AG08396 (cell line): ENCODE measurements at regions not wholly inside any gene's neighbourhood (a gene's known extent, or its start where the extent isn't known, plus 50 kb on each side); places are given as distances from the start of the nearest gene placed in this dataset.

ENCODE experiments used
- DNase-seq: peaks from one replicate; pipeline ENCODE4 v3.0.0; 2012; ENCODE audit warnings: low spot score, mixed read lengths

GRCh38 chr1:4087530-4088420 lies 187.7 kb upstream of the C1orf174 start:
- no peak for DNase-seq

- DNase-seq, result no peak
These were observed 188.6 kb upstream of the C1orf174 start for GRCh38 chr1:4088676-4089075.

DNA sequence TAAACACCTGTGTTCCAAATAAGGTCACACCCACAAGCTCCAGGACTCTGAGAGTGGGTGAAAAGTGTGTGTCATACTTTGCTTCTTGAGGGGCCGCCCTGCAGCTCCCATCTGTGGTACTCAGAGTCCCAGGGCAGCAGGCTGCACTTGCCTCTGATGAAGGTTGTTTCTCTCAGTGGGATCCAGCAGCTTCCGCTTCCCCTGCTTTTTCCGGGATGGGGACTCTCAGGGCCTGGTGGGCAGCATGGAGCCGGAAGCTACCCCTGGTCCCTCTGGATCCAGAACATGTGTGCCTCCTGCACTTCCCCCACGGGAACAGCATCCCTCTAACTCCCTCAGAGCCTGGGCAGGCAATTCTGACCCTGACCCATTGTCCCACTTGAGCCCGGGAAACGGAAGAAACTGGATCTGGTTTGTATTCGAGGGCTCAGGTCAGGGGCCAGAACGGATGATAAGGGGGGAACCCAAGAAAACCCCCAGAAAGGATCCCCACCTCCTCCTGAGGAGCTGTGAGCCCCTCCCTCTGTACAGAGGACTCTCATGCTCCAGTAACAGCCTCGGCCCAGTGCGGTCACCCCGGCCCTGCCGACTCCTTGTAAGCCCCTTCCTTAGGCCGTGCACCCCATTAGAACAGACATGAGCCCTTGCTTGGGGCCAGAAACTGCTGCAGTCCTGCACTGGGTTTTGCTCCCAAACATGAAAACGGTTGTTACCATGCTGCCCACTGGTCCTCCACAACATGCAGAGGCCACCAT lies 189.5 kb upstream of the C1orf174 start:
- no peak for DNase-seq

DNA sequence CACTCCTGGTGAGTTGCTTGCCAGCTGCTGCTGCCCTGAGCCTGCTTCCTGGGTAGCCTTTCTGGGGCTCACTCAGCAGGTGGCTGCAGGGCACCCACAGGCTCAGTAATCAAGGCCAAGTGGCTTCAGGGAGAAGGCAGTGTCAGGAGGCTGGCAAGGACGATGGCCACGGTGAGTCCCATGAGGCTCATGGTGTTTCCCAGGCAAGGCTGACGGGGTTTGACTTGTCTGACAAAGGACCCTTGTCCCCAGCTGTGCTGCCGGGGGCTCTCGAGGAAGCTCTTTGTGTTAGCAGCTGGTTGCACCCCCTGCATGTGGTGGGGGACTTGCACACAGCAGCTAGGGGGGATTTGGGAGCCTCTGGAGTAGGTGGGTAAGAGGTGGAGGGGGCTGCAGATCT lies 190.5 kb upstream of the C1orf174 start:
- no peak for DNase-seq

DNA sequence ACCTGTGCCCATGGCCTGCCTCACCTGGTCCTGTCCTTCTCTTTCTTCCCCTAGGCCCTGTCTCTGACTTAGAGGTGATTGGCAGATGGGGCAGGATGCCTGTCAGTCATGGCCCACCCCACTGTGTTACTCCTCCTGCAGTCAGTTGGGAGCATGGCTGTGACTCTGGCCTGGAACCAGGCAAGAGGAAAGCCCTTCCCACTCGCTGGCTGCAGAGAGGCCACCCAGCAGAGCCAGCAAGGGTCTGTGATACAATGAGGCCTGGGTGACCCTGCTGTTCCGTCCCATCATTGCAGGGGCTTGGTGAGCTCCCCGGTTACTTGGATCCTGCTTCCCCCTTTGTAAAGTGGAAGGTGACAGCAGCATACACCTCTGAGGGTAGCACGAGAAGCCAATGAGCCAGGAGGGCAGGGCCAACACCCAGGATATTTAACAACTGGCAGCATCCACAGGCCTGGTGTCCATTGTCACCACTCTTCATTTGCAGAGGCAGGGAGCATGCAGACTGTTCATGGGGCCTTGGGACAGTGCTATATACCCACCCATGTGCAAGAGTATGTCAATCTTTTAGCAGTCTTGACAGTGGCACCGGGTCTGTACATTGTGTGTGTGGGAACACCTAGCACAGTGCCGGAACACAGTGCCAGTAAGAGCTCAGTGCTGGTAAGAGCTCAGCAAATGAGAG lies 191.0 kb upstream of the C1orf174 start:
- no peak for DNase-seq

DNA sequence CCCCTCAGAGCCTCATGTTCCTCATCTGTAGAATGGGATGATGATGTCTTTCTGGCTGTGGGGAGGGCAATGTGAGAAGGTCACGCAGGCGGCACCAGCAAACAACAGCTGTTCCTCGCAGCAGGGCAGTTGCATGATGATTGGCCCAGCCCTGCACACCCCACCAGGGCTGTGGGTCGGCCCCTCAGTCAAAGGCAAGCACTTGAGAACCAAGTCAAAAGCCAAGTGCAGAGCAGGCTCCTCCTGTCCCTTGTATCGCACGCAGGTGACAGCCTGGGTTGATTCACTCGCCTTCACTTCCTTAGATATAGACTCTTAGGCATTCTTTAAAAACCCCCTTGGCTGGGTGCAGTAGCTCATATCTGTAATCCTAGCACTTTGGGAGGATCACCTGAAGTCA lies 191.9 kb upstream of the C1orf174 start:
- no peak for DNase-seq

DNA sequence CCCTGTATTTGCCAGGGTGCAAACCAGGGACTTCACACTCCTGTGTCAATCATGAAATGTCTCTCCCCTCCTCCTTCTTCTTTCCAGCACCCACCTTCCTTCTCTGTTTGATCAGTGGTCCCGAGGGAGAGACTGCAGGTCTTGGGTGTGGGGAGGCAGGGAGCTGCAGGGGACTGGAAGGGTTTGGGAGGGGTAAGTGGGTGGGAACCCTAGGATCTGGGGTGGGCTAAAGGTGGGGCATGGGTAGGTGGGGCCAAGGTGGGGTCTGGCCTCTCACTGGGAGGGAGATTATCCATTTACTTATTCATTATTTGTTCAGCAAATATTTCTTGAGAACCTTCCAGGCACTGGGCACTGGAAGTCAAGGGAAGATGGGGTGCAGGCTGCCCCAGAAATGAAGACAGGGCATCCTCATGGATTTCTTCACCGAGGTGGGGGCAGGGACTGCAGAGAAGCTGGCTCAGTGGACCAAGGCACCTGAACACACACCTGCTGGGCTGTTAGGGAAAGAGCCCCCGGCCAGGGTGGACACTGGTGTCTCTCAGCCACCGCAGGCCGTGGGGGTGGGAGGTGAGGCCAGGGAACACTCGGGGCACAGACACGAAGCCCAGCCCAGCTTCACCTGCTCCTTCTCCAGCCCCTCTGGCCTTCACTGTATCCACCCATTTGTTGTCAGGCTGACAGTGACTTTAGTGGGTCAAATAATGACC lies 193.9 kb upstream of the C1orf174 start:
- DNase-seq, result no peak

- no peak for DNase-seq
These were observed 195.4 kb upstream of the C1orf174 start for GRCh38 chr1:4095433-4095971.

GRCh38 chr1:4101459-4102161 lies 201.5 kb upstream of the C1orf174 start:
- no peak for DNase-seq

DNA sequence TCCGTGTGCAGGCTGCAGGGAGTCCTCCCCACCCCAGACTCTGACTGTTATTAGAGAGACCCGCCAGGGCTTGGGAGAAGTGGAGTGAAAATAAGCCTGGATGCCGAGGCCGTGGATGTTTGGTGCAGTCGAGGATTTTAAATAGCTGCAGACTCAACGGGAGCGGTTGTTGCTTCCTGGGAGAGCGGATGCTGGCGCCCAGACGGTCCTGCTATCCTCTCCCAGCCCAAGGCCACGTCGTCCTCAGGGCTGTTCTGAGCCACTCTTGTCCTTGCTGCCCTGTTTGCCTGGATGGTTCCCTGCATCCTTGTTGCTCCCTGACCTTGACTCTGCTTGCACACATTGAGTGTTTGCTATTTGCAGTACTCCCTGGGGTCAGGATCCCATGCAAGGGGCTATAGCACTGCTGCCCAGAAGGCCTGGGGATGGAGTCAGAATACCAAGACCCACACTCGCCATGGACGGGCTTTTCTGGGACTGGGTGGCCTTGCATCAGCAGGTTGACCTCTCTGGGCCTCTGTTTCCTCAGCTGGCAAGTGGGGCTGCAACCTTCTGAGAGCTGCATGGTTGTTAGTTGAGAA lies 205.3 kb upstream of the C1orf174 start:
- no peak for DNase-seq

DNA sequence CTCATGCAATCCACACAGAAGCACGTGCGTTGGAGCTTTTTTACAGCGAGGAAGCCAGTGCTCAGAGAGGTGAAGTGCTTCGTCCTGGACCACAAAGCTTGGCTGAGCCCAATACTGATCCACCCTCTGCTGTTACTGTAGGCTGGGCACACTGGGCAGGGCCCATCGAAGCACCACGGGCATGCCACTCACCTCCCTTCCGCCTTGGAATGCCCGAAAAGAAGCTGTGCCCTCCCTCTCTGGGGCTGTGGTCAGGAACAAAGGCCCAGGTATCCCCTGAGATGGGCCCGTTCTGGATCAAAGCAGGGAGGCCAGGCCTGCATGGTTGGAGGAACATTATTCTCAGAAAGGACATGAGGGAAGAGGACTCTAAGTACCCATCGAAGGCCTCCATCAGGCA lies 206.7 kb upstream of the C1orf174 start:
- DNase-seq, result no peak

GRCh38 chr1:4107291-4107690 lies 207.2 kb upstream of the C1orf174 start:
- no peak for DNase-seq

- DNase-seq, result no peak
These were observed 208.3 kb upstream of the C1orf174 start for GRCh38 chr1:4108331-4108730.

- no peak for DNase-seq
These were observed 208.9 kb upstream of the C1orf174 start for GRCh38 chr1:4108758-4109627.

GRCh38 chr1:4109628-4109940 lies 209.5 kb upstream of the C1orf174 start:
- no peak for DNase-seq

GRCh38 chr1:4110888-4111287 lies 210.8 kb upstream of the C1orf174 start:
- no peak for DNase-seq

DNA sequence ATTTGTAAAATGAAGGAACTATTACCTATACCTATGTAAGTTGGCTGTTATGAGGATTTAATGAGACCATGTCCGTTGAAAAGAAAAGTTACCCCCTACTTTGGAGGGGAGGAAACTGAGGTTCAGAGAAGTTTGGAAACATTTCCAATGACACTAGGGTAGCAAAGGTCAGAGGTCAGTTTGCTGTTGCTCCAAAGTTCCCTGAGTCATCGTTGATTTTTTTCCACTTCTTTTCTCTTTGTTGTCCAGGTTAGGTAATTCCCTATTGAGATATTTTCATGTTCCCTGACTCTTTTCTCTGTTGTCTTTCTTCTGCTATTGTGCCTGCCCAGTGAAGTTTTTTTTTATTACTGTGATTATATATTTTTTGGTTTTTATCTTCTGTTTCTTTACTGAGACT lies 213.8 kb upstream of the C1orf174 start:
- DNase-seq, result no peak

DNA sequence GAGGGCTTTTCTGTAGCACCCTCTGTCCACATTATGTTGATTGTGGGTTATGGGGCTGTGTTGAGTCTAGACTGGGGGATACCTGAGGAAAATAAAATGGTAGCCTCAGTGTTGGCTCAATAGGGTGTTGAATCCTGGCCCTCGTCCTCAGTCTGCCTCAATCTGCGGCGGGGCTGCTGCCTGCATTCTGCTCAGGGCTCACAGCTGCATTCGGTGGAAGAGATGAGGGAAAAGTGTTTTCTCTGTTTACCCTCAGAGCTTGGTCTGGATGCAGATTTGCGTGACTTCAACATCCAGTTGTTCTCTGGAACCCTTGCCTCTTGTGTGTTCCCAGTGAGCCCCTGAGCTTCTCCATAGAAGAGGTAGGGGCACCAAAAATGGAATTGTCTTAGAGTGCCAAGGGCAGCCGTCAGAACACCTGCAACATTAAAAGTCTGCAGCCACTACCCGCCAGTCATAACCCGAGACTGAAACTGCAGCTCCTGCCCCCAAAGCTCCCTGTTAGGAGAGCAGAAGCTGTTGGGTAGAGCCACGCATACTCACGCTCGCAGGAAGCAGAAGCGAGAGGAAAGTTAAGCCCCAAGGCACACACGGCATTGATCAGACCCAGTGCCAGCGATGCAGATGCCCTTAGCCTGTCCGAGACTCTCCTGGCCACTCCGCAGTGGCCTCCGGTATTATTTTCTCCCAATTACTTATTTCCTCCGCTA lies 215.3 kb upstream of the C1orf174 start:
- no peak for DNase-seq

- DNase-seq, result no peak
These were observed 217.1 kb upstream of the C1orf174 start for GRCh38 chr1:4117196-4117595.
